Fibroblast of mammary gland (primary cell): ENCODE measurements at regions not wholly inside any gene's neighbourhood (a gene's known extent, or its start where the extent isn't known, plus 50 kb on each side); places are given as distances from the start of the nearest gene placed in this dataset.

Experiments used
- DNase-seq: peaks from one replicate; pipeline ENCODE4 v3.0.0-alpha.2; 2010; ENCODE audit warnings: low read depth
- H3K4me3 ChIP-seq: 2 replicates; pipeline ENCODE4 v1.5.1; 2011; ENCODE audit warnings: low read depth, mild to moderate bottlenecking, low read length, moderate library complexity; ENCODE audit not compliant: control insufficient read depth
- CTCF ChIP-seq: conservative IDR thresholded peaks from 2 replicates; pipeline ENCODE4 v1.5.1; 2011; ENCODE audit warnings: low read depth, low read length, inconsistent platforms; ENCODE audit not compliant: control insufficient read depth, insufficient read depth

- no peak for DNase-seq
Measured at GRCh38 chr3:124283652-124284023, 291.7 kb upstream of the ROPN1 start.

GRCh38 chr3:124288996-124289395 lies 297.1 kb upstream of the ROPN1 start:
- no peak overlapping the region for H3K4me3 ChIP-seq
- TF ChIP-seq CTCF = no peak
- DNase-seq = no peak

More at GRCh38 chr3:124283652-124284023, 291.7 kb upstream of the ROPN1 start:
- TF ChIP-seq CTCF = no peak
- no peak overlapping the region for H3K4me3 ChIP-seq

GRCh38 chr3:124291008-124291407 lies 299.1 kb upstream of the ROPN1 start:
- no peak for TF ChIP-seq CTCF
- no peak for DNase-seq
- no peak overlapping the region for H3K4me3 ChIP-seq

GRCh38 chr3:124292329-124292728 lies 300.4 kb upstream of the ROPN1 start:
- DNase-seq = no peak
- TF ChIP-seq CTCF = no peak

GRCh38 chr3:124293584-124293983 lies 301.7 kb upstream of the ROPN1 start:
- DNase-seq = no peak
- H3K4me3 ChIP-seq = no peak overlapping the region
- no peak for TF ChIP-seq CTCF

More at GRCh38 chr3:124292329-124292728, 300.4 kb upstream of the ROPN1 start:
- no peak overlapping the region for H3K4me3 ChIP-seq

GRCh38 chr3:124295362-124295761 lies 303.4 kb upstream of the ROPN1 start:
- no peak for DNase-seq
- TF ChIP-seq CTCF = no peak

GRCh38 chr3:124296406-124296805 lies 304.5 kb upstream of the ROPN1 start:
- H3K4me3 ChIP-seq = no peak overlapping the region
- DNase-seq = no peak
- TF ChIP-seq CTCF = no peak

More at GRCh38 chr3:124295362-124295761, 303.4 kb upstream of the ROPN1 start:
- no peak overlapping the region for H3K4me3 ChIP-seq
